K562 (cell line): ENCODE measurements at regions not wholly inside any gene's neighbourhood (a gene's known extent, or its start where the extent isn't known, plus 50 kb on each side); places are given as distances from the start of the nearest gene placed in this dataset.
A peak's percentile ranks its signal among the peaks of the same experiment; 100 is the strongest.

Experiments used
- ATAC-seq: fragments of 200-7000 bp; cut with Tn5 transposase; 3 replicates; pipeline ENCODE4 v1.9.1; 2020; ENCODE audit warnings: moderate library complexity
- BruUV-seq: library from RNA; stranded (reverse); fragments of 400-500 nt; replicated peaks from 2 replicates; lab custom pipeline; 2021; lab: Mats Ljungman, UMichigan
- CTCF ChIA-PET: fragments of 300-600 bp; formaldehyde crosslinking; extraction: SDS; loops from one replicate; lab custom pipeline; 2021; ENCODE audit warnings: low intra/inter-chr PET ratio; lab: Yijun Ruan, JAX
- POLR2A ChIA-PET: fragments of 300-600, 350-650 bp; sonication (Branson Sonifier 250); formaldehyde crosslinking; extraction: SDS; loops from one replicate; lab custom pipeline; 2021; ENCODE audit warnings: antibody characterized with exemption, inconsistent platforms; lab: Yijun Ruan, JAX
- DNase-seq, 4 experiments: peaks; one replicate each; pipeline versions ENCODE4 v3.0.0 to v3.0.0-alpha.2; 2011 to 2018; ENCODE audit warnings: low spot score in 3 of 4, mixed read lengths in 3 of 4; ENCODE audit errors: extremely low read depth in 1 of 4
- FAIRE-seq: peaks from 2 replicates; lab custom pipeline; 2011; peaks lifted over from hg19 to GRCh38; lab: Jason Lieb, UNC
- H2AFZ ChIP-seq: 2 replicates; pipeline ENCODE4 v1.6.0; 2011; ENCODE audit warnings: low read depth, low read length, control low read depth, inconsistent platforms
- H3K27ac ChIP-seq: fragments of 200-600 bp; 3 replicates; pipeline ENCODE4 v1.8.0; 2011; ENCODE audit warnings: low read depth, mild to moderate bottlenecking, control low read depth, inconsistent platforms, low read length, moderate library complexity, mixed read lengths; ENCODE audit errors: extremely low read depth
- H3K27me3 ChIP-seq, 2 experiments: fragments of 300-600 bp in 1 of 2; 2 replicates in 1 of 2; 3 replicates in 1 of 2; pipeline versions ENCODE4 v1.6.0 to v1.8.0; 2011; ENCODE audit warnings: inconsistent platforms in 2 of 2, low read length in 2 of 2, mild to moderate bottlenecking in 1 of 2, mixed read lengths in 1 of 2, moderate library complexity in 1 of 2; ENCODE audit not compliant: control insufficient read depth in 2 of 2, insufficient read depth in 2 of 2
- H3K36me3 ChIP-seq: fragments of 300-600 bp; 3 replicates; pipeline ENCODE4 v1.8.0; 2011; ENCODE audit warnings: mild to moderate bottlenecking, low read length, inconsistent platforms; ENCODE audit not compliant: control insufficient read depth, insufficient read depth
- H3K4me1 ChIP-seq, 2 experiments: fragments of 200-600 bp in 1 of 2; replicated peaks in 1 of 2; 2 replicates in 1 of 2; 3 replicates in 1 of 2; pipeline versions ENCODE4 v1.5.1 to v1.8.0; 2011; ENCODE audit warnings: inconsistent platforms in 2 of 2, low read length in 2 of 2, mild to moderate bottlenecking in 1 of 2, mixed read lengths in 1 of 2, moderate library complexity in 1 of 2; ENCODE audit not compliant: control insufficient read depth in 2 of 2, insufficient read depth in 2 of 2
- H3K4me2 ChIP-seq: 2 replicates; pipeline ENCODE4 v1.6.1; 2011; ENCODE audit warnings: low read length, control low read depth, inconsistent platforms, mixed read lengths; ENCODE audit not compliant: insufficient read depth
- H3K4me3 ChIP-seq: fragments of 200-600 bp; sonication (generic), shearing (Covaris generic); 2 replicates; pipeline ENCODE4 v1.5.1; 2016; ENCODE audit warnings: control low read depth, inconsistent platforms
- H3K79me2 ChIP-seq: fragments of 200-600 bp; 3 replicates; pipeline ENCODE4 v1.8.0; 2011; ENCODE audit warnings: low read length, inconsistent platforms; ENCODE audit not compliant: control insufficient read depth, insufficient read depth
- H3K9ac ChIP-seq, 2 experiments: 2 replicates each; pipeline versions ENCODE4 v1.6.0 to v1.6.1; 2011; ENCODE audit warnings: low read depth in 2 of 2, low read length in 2 of 2, control low read depth in 1 of 2, inconsistent platforms in 1 of 2, mild to moderate bottlenecking in 1 of 2, mixed read lengths in 1 of 2; ENCODE audit not compliant: insufficient read depth in 1 of 2
- H3K9me1 ChIP-seq: one replicate; pipeline ENCODE4 v1.6.0; 2011; ENCODE audit warnings: inconsistent platforms, mild to moderate bottlenecking, low read length, moderate library complexity; ENCODE audit not compliant: control insufficient read depth, insufficient read depth
- H3K9me3 ChIP-seq: replicated peaks from 2 replicates; pipeline ENCODE4 v1.5.1; 2011; ENCODE audit warnings: low read depth, low read length, inconsistent platforms; ENCODE audit not compliant: control insufficient read depth, insufficient read depth
- H4K20me1 ChIP-seq: replicated peaks from 2 replicates; pipeline ENCODE4 v1.6.1; 2011; ENCODE audit warnings: low read length, inconsistent platforms, mixed read lengths; ENCODE audit not compliant: control insufficient read depth, insufficient read depth
- ATF3 ChIP-seq, 2 experiments: fragments of 450-650 bp in 1 of 2; sonication (generic) in 1 of 2; formaldehyde crosslinking in 1 of 2; IDR thresholded peaks in 1 of 2; conservative IDR thresholded peaks in 1 of 2; 2 replicates each; pipeline versions ENCODE4 v1.6.1 to v1.8.1; 2016 to 2023; ENCODE audit warnings: mild to moderate bottlenecking in 2 of 2, moderate library complexity in 2 of 2, inconsistent platforms in 1 of 2, missing genetic modification reagents in 1 of 2
- BHLHE40 ChIP-seq: IDR thresholded peaks from 2 replicates; pipeline ENCODE4 v1.6.1; 2011; ENCODE audit warnings: low read length, improper control_type of control experiment
- CHD1 ChIP-seq: fragments of 200-600 bp; sonication (generic); IDR thresholded peaks from one replicate; pipeline ENCODE4 v1.6.1; 2012; ENCODE audit warnings: mild to moderate bottlenecking, moderate library complexity, low read length, inconsistent platforms
- KLF16 ChIP-seq: IDR thresholded peaks from 2 replicates; pipeline ENCODE4 v1.6.1; 2016; ENCODE audit warnings: antibody characterized with exemption
- MAFG ChIP-seq: fragments of 450-650 bp; conservative IDR thresholded peaks from 2 replicates; pipeline ENCODE4 v1.6.1; 2016; ENCODE audit warnings: missing genetic modification characterization, missing compliant biosample characterization
- PPARD ChIP-seq: fragments of 250-450 bp; sonication (Bioruptor Pico); IDR thresholded peaks from 2 replicates; pipeline ENCODE4 v1.8.0; 2022; ENCODE audit warnings: inconsistent platforms, mild to moderate bottlenecking, moderate library complexity
- PYGO2 ChIP-seq: fragments of 450-650 bp; IDR thresholded peaks from 2 replicates; pipeline ENCODE4 v1.6.1; 2016; ENCODE audit warnings: mild to moderate bottlenecking, missing genetic modification characterization, moderate library complexity, missing compliant biosample characterization
- RBM25 ChIP-seq: fragments of 200-400 bp; formaldehyde crosslinking; IDR thresholded peaks from 2 replicates; pipeline ENCODE4 v1.6.1; 2018; ENCODE audit warnings: low read length, low read depth, moderate library complexity; ENCODE audit not compliant: severe bottlenecking
- TCF7L2 ChIP-seq: fragments of 150-350 bp; IDR thresholded peaks from 2 replicates; pipeline ENCODE4 v1.6.1; 2016; ENCODE audit warnings: low read depth, mild to moderate bottlenecking, low read length, moderate library complexity
- U2AF2 ChIP-seq: fragments of 200-400 bp; formaldehyde crosslinking; optimal IDR thresholded peaks from 2 replicates; pipeline ENCODE3; 2017; ENCODE audit warnings: low read depth, mild to moderate bottlenecking, low read length
- ZBTB8A ChIP-seq: fragments of 450-650 bp; IDR thresholded peaks from 2 replicates; pipeline ENCODE4 v1.6.1; 2018; ENCODE audit warnings: mild to moderate bottlenecking, moderate library complexity; ENCODE audit not compliant: partially characterized antibody
- ZKSCAN1 ChIP-seq: fragments of 150-350 bp; IDR thresholded peaks from 2 replicates; pipeline ENCODE4 v1.6.1; 2016; ENCODE audit warnings: low read depth, low read length
- ZNF561 ChIP-seq: fragments of 450-650 bp; formaldehyde crosslinking; conservative IDR thresholded peaks from 2 replicates; pipeline ENCODE4 v1.4.0; 2020; ENCODE audit warnings: mild to moderate bottlenecking, moderate library complexity
- ZNF699 ChIP-seq: fragments of 250-450 bp; sonication (Bioruptor Pico); IDR thresholded peaks from 2 replicates; pipeline ENCODE4 v1.8.0; 2021; ENCODE audit warnings: mild to moderate bottlenecking, moderate library complexity; ENCODE audit not compliant: insufficient replicate concordance
- WGBS: fragments of 100-300 bp; shearing (Covaris generic); methylation state at CpG from one replicate; pipeline ENCODE4 v1.1.6; 2016; ENCODE audit warnings: low coverage, mixed read lengths; ENCODE audit not compliant: insufficient coverage; ENCODE audit errors: missing lambda C conversion rate; 5-methylcytosine and 5-hydroxymethylcytosine counted together
- in situ Hi-C: fragments of 300-500 bp; cut with MboI; formaldehyde crosslinking; loops from 4 replicates; pipeline ENCODE4 v1.15.0; 2018; ENCODE audit warnings: inconsistent platforms, mixed read lengths
- intact Hi-C: fragments of 100-400 bp; cut with micrococcal nuclease; formaldehyde crosslinking; loops from 2 replicates; pipeline ENCODE4 v1.14.2; 2022

GRCh38 chr4:136900696-136901095 lies 631.6 kb downstream of the PCDH18 start:
- Histone ChIP-seq H3K9ac (no peak overlapping the region), H3K79me2 (no peaks in the 10 kb centered on the region), H3K27ac (no peak overlapping the region), H3K9me1 (no peaks in the 10 kb centered on the region), H3K27me3 (no peaks in the 10 kb centered on the region), H3K4me1 (no peaks in the 10 kb centered on the region; a peak in 1 of 5 replicates), H3K4me3 (no peak overlapping the region), H2AFZ (no peak overlapping the region), H3K9me3 (no peaks in the 10 kb centered on the region; the same call in 1 of the 2 replicates), H4K20me1 (no peaks in the 10 kb centered on the region), H3K36me3 (no peaks in the 10 kb centered on the region), H3K4me2 (no peak overlapping the region)
- TF ChIP-seq MAFG: 0 out of 2 replicates have a peak, but pooled peaks have one; percentile 14
- no peak for TF ChIP-seq ZBTB8A
- no peak for TF ChIP-seq U2AF2
- TF ChIP-seq RBM25: no peak
- DNase-seq: no peak
- BruUV-seq: no TSS peak
- CTCF ChIA-PET: no interaction called here
- in situ Hi-C loops: no loop called here
- intact Hi-C loops: no loop called here
- no peak for FAIRE-seq
- WGBS: 0% methylated on average over 2 of the region's 2 CpGs
- no peak for ATAC-seq
- POLR2A ChIA-PET: no interaction called here

DNA sequence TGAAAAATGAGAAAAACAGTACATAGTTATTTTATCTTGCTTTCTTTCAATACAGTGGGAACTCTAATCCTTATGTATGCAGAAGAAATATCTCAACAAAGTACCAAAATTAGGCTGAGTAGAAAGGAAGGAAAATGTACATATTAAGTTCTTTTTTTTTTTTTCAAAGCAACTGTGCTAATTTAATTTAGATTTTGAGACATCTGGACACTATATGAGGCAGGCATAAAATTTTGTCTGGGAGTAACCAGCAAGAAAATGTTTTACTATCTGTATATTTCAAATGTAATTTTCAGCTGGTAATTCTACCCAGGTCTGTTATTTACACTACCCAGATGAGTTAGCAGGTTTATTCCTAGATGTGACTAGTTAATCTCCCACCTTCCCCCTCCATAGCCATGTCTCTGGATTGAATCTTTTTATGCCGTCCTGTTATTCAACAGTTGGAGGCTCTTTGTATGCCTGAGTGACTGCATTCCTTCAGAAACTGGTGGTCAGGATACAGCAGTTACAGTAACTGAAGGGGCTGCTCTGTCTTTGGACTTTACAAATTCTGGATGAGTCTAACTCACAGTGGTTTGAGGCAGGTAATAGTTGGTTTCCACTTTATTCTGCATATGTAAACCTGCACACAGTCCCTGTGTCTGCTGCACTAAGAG lies 633.6 kb downstream of the PCDH18 start:
- H3K27me3 ChIP-seq: no peaks in the 10 kb centered on the region
- no peak for TF ChIP-seq PPARD
- TF ChIP-seq KLF16: no peak
- no peak for TF ChIP-seq PYGO2 (tag)
- no peak for TF ChIP-seq ZKSCAN1
- no peak for TF ChIP-seq ZNF699
- no peak for TF ChIP-seq BHLHE40
- TF ChIP-seq ZNF561 (CRISPR knock-in tag): no peak
- TF ChIP-seq CHD1: no peak
- no peak for TF ChIP-seq TCF7L2
- no peak for TF ChIP-seq ATF3 (IDR thresholded peaks at IDR 0.05)
- TF ChIP-seq ATF3 (CRISPR knock-in tag; conservative IDR thresholded peaks at IDR 0.05): no peak
- intact Hi-C loops: no loop called here
- no peak for ATAC-seq
- no peaks in the 10 kb centered on the region; a peak in 1 of 5 replicates for H3K4me1 ChIP-seq
- in situ Hi-C loops: no loop called here
- H3K4me2 ChIP-seq: no peak overlapping the region
- H3K27ac ChIP-seq: no peak overlapping the region
- no peak overlapping the region for H3K4me3 ChIP-seq
- 0% methylated on average over 1 of the region's 1 CpG for WGBS
- H3K79me2 ChIP-seq: no peaks in the 10 kb centered on the region
- CTCF ChIA-PET: no interaction called here
- no TSS peak for BruUV-seq
- no peak for FAIRE-seq
- H3K9me1 ChIP-seq: no peaks in the 10 kb centered on the region
- POLR2A ChIA-PET: no interaction called here
- no peaks in the 10 kb centered on the region; the same call in 1 of the 2 replicates for H3K9me3 ChIP-seq
- H2AFZ ChIP-seq: no peak overlapping the region
- DNase-seq: no peak
- no peaks in the 10 kb centered on the region for H4K20me1 ChIP-seq
- no peak overlapping the region for H3K9ac ChIP-seq
- no peaks in the 10 kb centered on the region for H3K36me3 ChIP-seq
